HS-27A (cell line): ENCODE measurements at regions not wholly inside any gene's neighbourhood (a gene's known extent, or its start where the extent isn't known, plus 50 kb on each side); places are given as distances from the start of the nearest gene placed in this dataset.

Source experiments
- DNase-seq: peaks from one replicate; pipeline ENCODE4 v3.0.0-alpha.2; 2012; ENCODE audit warnings: low read depth, missing footprints

DNA sequence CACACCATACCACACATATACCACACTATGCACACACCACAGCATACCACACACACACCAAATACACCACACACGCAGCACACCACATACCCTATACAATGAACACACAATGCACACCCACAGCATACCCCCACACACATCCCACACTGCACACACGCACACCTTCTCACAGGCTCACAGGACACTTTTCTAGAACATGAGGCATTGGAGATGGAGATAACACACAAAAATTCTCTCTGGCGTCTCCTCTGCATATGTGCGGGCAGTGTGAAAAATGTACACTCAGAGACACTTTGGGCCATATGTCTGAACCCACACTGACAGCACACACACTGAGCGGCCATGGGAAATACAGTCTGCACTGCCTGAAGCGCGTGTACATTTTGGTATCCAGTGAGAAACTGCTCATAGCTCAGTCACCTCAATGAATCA lies 278.1 kb downstream of the GADD45G start:
- DNase-seq = no peak

- no peak for DNase-seq
These were observed 278.9 kb downstream of the GADD45G start for GRCh38 chr9:89883401-89884341.

GRCh38 chr9:89884356-89885083 lies 279.7 kb downstream of the GADD45G start:
- no peak for DNase-seq

DNA sequence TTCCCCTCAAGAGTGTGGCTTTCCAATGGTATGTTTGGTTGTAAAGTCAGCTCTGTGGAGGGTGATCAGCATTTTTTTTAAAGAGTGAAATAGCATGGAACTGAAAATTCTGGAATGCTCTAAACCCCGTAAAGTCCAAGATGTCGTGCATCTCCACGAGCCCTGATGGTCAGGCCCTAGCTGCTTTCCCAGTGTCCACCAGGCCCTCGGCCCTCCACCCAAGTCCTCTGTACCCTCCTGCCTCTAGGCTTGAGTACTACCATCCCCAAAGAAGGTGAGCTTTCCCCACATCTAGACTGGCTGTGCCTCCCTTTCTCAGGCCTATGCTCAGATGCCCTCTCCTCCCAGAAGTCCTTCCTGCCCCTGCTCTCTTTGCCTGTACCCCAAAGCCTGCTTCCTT lies 280.3 kb downstream of the GADD45G start:
- no peak for DNase-seq

GRCh38 chr9:89886281-89886700 lies 281.5 kb downstream of the GADD45G start:
- no peak for DNase-seq

- DNase-seq = no peak
These were observed 282.5 kb downstream of the GADD45G start for GRCh38 chr9:89887286-89887685.

DNA sequence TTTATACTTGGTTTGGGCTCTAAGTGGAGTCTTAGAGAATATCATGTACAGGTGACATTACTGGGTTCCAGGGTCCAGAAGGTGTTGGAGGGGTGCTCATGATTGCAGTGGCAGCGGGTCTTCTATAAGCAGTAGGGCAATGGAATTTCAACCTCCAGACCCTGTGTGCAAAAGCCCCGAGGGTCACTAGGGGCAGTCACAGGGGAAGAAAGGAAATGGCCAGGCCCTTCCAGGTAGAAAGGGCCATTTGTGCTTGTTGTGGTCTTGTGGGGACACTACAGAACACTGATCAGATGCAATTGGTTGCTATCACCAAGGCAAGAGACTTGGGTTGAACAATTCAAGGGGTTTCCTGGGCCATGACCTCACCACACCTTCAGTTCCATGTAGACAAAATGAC lies 283.4 kb downstream of the GADD45G start:
- no peak for DNase-seq

- DNase-seq = no peak
These were observed 283.9 kb downstream of the GADD45G start for GRCh38 chr9:89888677-89889076.

DNA sequence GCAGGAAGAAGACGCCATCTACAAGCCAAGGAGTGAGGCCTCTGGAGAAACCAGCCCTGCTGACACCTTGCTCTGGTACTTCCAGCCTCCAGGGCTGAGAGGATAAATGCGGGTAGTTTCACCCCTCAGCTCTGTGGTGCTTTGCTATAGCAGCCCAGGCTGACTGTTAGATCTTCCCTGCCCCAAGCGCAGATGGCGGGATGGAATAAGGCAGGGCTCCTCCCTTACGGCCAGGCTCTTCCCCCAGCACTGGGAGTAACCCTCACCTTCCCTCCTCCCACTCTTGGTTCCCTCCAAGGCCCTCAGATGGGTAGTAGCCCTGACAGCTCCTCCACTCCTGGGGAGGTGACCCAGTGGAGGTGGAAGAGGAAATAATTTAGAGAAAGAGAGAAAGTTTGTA lies 285.1 kb downstream of the GADD45G start:
- DNase-seq = no peak

GRCh38 chr9:89890326-89890980 lies 285.6 kb downstream of the GADD45G start:
- DNase-seq = no peak

- no peak for DNase-seq
These were observed 286.4 kb downstream of the GADD45G start for GRCh38 chr9:89891221-89891590.

GRCh38 chr9:89891591-89892304 lies 286.9 kb downstream of the GADD45G start:
- DNase-seq = no peak

GRCh38 chr9:89892920-89893319 lies 288.1 kb downstream of the GADD45G start:
- no peak for DNase-seq

GRCh38 chr9:89893886-89894285 lies 289.1 kb downstream of the GADD45G start:
- DNase-seq = no peak

DNA sequence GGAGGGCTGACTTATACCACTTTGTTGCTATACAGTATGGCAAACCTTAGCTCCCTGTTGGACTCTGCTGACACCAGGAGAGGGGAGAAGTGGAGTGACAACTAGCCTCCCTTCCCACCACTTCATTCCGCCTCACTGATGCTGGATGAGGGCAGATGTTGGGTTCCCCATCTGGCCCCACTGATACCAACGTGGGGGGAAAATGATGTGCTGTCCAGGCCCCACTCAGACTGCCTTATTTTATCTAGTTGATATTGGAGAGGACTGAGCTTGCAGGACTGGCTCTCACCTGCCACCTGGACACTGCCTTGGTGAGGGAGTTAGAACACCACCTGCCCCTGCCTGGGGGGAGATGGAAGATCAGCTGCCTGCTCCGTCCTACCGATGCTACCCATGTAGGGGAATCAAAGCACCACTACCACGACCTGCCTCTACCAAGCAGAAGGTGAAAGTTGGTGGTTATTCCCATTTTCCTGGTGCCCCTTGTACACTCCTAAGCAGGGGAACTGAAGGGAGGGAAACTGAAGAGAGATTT lies 292.1 kb downstream of the GADD45G start:
- no peak for DNase-seq

DNA sequence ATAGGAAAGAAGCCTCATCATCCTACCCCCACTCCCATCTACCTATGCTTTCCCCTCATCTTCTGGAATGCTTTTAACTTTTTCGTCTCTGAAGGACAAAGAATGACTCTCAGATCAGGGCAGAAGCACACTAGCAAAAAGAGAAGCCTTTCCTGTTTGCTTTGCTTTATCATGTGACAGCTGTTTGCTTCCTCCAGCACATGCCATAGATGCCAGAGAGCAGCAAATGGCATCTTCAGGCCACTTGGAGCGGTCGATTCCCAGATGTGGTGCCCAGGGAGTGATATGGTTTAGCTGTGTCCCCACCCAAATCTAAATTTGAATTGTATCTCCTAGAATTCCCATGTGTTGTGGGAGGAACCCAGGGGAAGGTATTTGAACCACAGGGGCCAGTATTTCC lies 294.8 kb downstream of the GADD45G start:
- no peak for DNase-seq

DNA sequence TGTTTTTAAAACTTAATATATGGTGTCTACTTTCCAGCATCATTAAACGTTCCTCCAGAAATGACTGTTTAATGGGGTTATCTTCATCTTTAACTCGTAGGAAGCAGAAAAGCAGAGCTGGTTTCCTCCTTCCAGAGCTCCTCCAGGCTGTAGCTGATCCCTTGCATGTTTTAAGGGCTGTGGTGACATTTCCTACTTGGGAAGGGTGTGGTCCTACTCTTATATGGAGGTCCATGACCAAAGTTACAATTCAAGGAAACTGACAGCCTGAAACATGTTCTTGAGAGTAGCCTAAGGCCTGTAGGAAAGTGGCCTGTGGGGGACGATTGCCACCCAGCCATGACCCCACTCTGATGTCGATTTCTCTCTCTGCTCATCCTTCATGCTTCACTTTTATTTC lies 297.1 kb downstream of the GADD45G start:
- no peak for DNase-seq

DNA sequence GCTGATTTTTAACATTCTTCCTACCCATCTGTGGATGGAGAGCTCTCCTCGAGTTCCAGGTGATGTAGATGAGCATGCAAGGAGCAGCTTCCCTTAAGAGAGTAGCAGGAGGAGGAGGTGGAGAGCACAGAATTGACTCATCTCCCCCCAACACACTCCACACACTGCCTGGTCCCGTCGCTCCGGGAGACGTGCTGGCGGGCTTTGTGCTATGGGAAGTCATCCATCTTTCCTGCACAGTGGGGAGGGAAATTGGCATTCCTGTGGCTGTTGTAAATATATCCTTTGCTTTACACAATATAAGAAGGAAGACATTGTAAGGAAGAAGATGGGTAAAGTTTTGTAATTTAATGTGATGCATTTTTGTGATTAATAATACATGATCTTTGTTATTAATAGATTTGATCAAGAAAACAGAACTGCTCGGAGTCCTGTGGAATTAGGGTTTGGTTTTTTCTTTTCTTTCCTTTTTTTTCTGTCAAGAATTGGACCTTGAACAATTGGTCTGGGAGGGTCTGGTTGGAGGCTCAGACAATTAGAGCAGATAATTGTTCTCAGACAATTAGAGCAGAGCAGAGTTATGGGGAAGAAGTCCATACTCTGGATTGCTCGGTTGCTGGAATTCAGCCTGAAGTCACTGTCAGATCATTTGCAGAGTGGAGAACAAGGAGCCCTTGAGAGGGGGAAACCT lies 297.8 kb downstream of the GADD45G start:
- no peak for DNase-seq

DNA sequence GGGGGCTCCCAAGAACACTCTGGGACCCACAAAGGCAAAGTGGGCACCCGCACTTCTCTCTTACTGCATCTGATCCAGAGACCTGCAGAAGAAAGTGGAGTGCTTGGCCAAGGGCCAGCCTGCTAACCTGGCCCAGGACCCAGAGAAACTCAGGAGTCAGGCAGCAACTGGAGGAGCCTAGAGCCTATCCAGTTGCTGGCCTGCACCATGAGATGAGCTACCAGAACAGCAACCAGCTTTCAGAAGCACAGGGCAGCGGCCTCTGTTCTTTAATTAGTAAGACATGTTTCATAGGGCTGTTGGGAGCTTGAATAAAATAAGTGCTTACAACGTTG lies 298.3 kb downstream of the GADD45G start:
- DNase-seq = no peak

- no peak for DNase-seq
These were observed 301.0 kb downstream of the GADD45G start for GRCh38 chr9:89905606-89906338.
